Fibroblast of pulmonary artery (primary cell): ENCODE measurements at regions not wholly inside any gene's neighbourhood (a gene's known extent, or its start where the extent isn't known, plus 50 kb on each side); places are given as distances from the start of the nearest gene placed in this dataset.

Experiments used
- DNase-seq: peaks from one replicate; pipeline ENCODE4 v3.0.0-alpha.2; 2010; ENCODE audit warnings: low read depth
- H3K4me3 ChIP-seq: replicated peaks from 2 replicates; pipeline ENCODE4 v1.5.1; 2011; ENCODE audit warnings: low read depth, mild to moderate bottlenecking, control low read depth, low read length, moderate library complexity
- TF ChIP-seq, protein P1 (sequence below): IDR thresholded peaks from 2 replicates; pipeline ENCODE4 v1.5.1; 2011; ENCODE audit warnings: mild to moderate bottlenecking, control low read depth, low read length, inconsistent platforms; ENCODE audit errors: missing control alignments

DNA sequence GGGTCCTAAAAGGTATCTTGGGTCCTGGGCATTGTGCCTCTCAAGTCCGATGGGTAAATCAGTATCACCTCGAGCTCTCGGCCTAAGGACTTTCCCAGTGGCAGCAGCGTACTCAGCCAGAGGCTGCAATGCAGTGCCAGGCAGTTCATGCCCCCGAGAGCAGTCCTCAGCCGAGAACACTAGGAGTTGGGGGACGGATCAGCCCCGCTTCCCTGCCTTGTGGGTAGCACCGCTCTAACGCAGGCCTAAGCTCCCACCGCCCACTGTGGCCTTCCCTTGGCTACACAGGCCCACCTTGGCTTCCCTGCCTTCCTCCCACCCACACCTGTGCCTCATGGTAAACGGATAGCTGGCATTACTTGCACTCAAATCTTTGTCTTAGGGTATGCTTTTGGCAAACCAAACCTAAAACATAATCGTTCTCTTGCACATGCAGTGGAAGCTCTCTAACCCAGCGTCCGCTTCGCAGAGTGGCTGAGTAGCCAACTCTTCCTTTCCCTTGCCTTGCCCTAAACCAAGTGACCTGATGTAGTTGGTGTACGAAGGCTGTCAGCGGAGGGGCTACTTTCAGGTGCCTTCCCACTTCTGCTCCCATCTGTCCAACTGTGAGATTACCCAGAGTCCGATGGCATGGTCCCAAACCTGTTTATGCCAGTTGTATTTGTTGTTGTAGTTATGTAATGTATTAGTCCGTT, 73.2 kb upstream of the CHST15 start:
- no peak overlapping the region for H3K4me3 ChIP-seq
- DNase-seq: no peak
- TF ChIP-seq, protein P1, sequence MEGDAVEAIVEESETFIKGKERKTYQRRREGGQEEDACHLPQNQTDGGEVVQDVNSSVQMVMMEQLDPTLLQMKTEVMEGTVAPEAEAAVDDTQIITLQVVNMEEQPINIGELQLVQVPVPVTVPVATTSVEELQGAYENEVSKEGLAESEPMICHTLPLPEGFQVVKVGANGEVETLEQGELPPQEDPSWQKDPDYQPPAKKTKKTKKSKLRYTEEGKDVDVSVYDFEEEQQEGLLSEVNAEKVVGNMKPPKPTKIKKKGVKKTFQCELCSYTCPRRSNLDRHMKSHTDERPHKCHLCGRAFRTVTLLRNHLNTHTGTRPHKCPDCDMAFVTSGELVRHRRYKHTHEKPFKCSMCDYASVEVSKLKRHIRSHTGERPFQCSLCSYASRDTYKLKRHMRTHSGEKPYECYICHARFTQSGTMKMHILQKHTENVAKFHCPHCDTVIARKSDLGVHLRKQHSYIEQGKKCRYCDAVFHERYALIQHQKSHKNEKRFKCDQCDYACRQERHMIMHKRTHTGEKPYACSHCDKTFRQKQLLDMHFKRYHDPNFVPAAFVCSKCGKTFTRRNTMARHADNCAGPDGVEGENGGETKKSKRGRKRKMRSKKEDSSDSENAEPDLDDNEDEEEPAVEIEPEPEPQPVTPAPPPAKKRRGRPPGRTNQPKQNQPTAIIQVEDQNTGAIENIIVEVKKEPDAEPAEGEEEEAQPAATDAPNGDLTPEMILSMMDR: no peak

DNA sequence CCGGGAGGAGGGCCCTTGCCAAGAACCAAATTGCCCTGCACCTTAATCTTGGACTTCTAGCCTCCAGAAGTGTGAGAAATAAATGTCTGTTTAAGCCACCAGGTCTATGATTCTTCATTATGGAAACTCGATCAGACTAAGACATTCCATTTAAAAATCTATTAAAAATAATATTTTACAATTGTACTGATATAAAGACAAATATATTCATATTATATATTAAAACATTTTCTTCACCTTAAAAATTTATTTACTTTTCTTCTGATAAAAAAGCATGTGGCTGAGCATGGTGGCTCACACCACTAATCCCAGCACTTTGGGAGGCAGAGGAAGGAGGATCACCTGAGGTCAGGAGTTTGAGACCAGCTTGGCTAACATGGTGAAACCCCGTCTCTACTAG, 72.4 kb upstream of the CHST15 start:
- TF ChIP-seq, protein P1: no peak
- no peak for DNase-seq
- no peak overlapping the region for H3K4me3 ChIP-seq

DNA sequence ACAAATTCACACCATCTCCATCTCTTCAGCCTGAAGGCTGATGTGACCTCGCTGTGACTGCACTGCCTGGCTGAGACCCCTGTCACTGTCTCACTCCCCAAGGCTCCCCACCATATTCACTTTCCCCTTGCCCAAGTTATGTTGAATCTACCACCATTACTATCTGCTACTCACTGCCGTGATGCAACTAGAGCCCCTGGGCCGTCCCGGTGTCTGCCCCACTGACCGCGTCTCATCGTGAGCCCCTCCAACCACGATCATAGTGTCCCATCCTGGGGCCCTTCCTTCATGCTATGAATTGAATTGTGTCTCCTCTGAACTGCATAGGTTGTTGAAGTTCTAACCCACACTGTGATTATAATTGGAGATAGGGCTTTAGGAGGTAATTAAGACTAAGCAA, 71.9 kb upstream of the CHST15 start:
- TF ChIP-seq, protein P1: no peak
- no peak for DNase-seq
- no peak overlapping the region for H3K4me3 ChIP-seq

DNA sequence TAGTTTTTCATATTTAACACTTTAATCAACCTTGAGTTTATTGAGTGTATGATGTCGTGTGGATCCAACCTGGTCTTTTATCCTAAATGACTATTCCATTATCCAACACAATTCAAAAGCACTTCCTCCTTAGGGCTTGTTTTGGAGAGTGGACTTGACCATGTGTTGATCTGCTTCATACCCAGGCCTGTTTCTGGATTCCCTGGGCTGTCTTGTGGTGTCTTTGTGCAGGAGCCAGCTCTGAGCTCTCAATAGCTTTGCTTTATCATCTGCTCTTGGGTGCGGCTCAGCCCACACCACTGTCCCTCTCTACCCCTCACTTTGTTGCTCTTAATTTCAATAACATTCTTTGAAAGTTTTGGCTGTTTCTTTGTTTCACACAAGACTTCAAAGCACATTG, 70.9 kb upstream of the CHST15 start:
- H3K4me3 ChIP-seq: no peak overlapping the region
- DNase-seq: no peak
- TF ChIP-seq, protein P1: no peak

DNA sequence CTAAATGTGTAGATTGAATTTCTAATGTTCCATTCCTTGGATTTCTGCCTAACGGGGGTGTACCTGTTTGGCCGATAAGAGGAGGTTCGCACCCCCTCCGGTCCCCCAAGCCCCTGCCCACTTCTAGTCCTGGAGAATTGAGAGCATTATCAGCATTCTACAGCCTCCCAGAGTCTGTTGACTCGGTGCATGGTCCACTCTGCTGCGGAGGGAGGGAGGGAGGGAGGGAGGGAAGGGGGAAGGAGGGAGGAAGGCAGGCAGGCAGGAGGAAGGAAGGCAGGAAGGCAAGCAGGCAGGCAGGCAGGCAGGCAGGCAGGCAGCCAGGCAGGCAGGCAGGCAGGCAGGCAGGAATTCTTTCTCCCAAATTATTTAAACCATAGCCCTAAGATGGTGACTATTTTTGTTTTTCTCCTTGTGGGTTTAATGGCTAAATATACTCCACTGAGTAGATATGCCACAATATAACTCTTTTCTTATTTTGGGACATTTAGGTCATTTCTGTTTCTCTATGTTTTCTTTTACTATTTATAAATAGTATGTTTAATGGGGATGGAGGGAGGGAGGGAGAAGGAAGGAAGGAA, 69.5 kb upstream of the CHST15 start:
- no peak for DNase-seq
- TF ChIP-seq, protein P1: no peak
- H3K4me3 ChIP-seq: no peak overlapping the region

DNA sequence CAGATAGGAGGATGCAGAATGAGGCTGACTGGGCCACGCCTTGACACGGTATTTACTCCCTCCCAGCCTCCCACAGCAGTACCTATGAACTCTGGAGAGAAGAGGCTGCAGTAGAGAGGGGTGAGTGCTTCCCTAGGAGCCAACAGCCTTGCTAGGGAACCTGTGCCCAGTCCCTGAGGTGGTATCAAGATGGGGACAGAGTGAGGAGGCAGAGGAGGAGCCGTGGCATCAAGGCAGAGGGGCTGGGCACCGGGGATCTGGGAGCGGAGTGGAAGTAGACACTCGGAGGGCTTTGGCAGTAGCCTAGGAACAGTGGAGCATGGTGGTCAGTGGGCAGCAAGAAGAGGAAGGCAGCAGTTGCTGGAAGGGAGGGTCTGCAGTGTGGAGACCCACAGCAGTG, 68.7 kb upstream of the CHST15 start:
- no peak for DNase-seq
- TF ChIP-seq, protein P1: no peak
- H3K4me3 ChIP-seq: no peak overlapping the region

DNA sequence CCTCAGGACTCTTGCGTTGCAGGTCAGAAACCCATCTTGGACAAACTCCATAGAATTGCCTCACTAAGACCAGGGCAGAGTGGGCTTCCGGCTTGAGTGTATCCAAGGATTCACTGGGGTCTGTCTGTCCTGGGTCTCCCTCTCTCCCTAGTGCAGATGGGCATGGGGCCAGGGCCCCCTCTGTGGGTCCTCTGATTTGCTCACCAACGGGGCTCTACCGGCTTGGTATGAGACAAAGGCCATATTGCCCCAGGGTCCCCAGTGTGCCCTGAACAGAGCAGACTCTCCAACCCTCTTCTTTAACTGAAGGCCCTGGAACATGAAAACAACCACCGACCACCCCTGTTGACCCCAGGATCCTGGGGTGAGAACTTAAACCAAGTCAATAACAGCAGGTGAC, 68.2 kb upstream of the CHST15 start:
- no peak for DNase-seq
- H3K4me3 ChIP-seq: no peak overlapping the region
- TF ChIP-seq, protein P1: no peak
